Adrenal gland (tissue), 5 donors: ENCODE measurements at regions not wholly inside any gene's neighbourhood (a gene's known extent, or its start where the extent isn't known, plus 50 kb on each side); places are given as distances from the start of the nearest gene placed in this dataset.

Experiments
- POLR2A ChIP-seq, 2 donors: fragments of 450-650 bp; IDR thresholded peaks; one replicate each; pipeline ENCODE4 v1.6.1; 2017; ENCODE audit warnings: antibody characterized with exemption in 2 of 2, mild to moderate bottlenecking in 2 of 2, moderate library complexity in 1 of 2
- TF ChIP-seq, protein P1 (sequence below), 6 experiments: fragments of 450-650 bp in 4 of 6; fragments of 200-600 bp in 2 of 6; sonication (generic) in 1 of 6; IDR thresholded peaks; 1 replicate in 5 of 6; 2 replicates in 1 of 6; pipeline versions ENCODE4 v1.5.1 to v1.8.0; 2016 to 2021; ENCODE audit warnings: antibody characterized with exemption in 6 of 6, mild to moderate bottlenecking in 2 of 6, moderate library complexity in 1 of 6
- donor health status: DM: no; HTN: no; CAD: no.

GRCh38 chrX:75957107-75957610 is 172.1 kb upstream of the MAGEE2 start:
- TF ChIP-seq, protein P1, sequence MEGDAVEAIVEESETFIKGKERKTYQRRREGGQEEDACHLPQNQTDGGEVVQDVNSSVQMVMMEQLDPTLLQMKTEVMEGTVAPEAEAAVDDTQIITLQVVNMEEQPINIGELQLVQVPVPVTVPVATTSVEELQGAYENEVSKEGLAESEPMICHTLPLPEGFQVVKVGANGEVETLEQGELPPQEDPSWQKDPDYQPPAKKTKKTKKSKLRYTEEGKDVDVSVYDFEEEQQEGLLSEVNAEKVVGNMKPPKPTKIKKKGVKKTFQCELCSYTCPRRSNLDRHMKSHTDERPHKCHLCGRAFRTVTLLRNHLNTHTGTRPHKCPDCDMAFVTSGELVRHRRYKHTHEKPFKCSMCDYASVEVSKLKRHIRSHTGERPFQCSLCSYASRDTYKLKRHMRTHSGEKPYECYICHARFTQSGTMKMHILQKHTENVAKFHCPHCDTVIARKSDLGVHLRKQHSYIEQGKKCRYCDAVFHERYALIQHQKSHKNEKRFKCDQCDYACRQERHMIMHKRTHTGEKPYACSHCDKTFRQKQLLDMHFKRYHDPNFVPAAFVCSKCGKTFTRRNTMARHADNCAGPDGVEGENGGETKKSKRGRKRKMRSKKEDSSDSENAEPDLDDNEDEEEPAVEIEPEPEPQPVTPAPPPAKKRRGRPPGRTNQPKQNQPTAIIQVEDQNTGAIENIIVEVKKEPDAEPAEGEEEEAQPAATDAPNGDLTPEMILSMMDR (IDR thresholded peaks at IDR 0.05) = no peak
- TF ChIP-seq POLR2A (IDR thresholded peaks at IDR 0.05) = no peak
